SU-DHL-6 (cell line): ENCODE measurements at regions not wholly inside any gene's neighbourhood (a gene's known extent, or its start where the extent isn't known, plus 50 kb on each side); places are given as distances from the start of the nearest gene placed in this dataset.

ENCODE experiments used
- H2AFZ ChIP-seq: fragments of 200-600 bp; sonication (generic); 2 replicates; pipeline ENCODE4 v1.6.1; 2014; ENCODE audit warnings: low read depth, mild to moderate bottlenecking, moderate library complexity, mixed read lengths, antibody characterized with exemption, low read length; ENCODE audit not compliant: severe bottlenecking
- H3F3A ChIP-seq: fragments of 200-600 bp; shearing (Covaris generic); 2 replicates; pipeline ENCODE4 v1.6.0; 2016; ENCODE audit warnings: antibody characterized with exemption, mild to moderate bottlenecking; ENCODE audit not compliant: insufficient read depth
- H3K27ac ChIP-seq: fragments of 200-600 bp; sonication (generic); 2 replicates; pipeline ENCODE4 v1.5.1; 2016; ENCODE audit warnings: low read depth, mild to moderate bottlenecking, low read length, moderate library complexity, mixed read lengths
- H3K27me3 ChIP-seq: fragments of 200-600 bp; sonication (generic), shearing (Covaris generic); 2 replicates; pipeline ENCODE4 v1.6.0; 2014; ENCODE audit warnings: mild to moderate bottlenecking, low read length
- H3K36me3 ChIP-seq: fragments of 200-600 bp; sonication (generic); 2 replicates; pipeline ENCODE4 v1.6.1; 2014; ENCODE audit warnings: mild to moderate bottlenecking, low read length, mixed read lengths
- H3K4me2 ChIP-seq: fragments of 300-600, 200-600 bp; shearing (Covaris generic), sonication (generic); 2 replicates; pipeline ENCODE4 v1.6.0; 2014; ENCODE audit warnings: low read length, low read depth, mild to moderate bottlenecking; ENCODE audit not compliant: poor library complexity, severe bottlenecking
- H3K4me3 ChIP-seq: fragments of 200-600 bp; sonication (generic); 2 replicates; pipeline ENCODE4 v1.5.1; 2014; ENCODE audit warnings: antibody characterized with exemption, low read length, mild to moderate bottlenecking, mixed read lengths; ENCODE audit not compliant: insufficient read depth, poor library complexity, severe bottlenecking
- H3K79me2 ChIP-seq: fragments of 200-600 bp; sonication (generic); 2 replicates; pipeline ENCODE4 v1.6.1; 2014; ENCODE audit warnings: mild to moderate bottlenecking, low read length, moderate library complexity; ENCODE audit not compliant: insufficient read depth
- H3K9ac ChIP-seq: fragments of 200-600 bp; sonication (generic); 2 replicates; pipeline ENCODE4 v1.7.0; 2014; ENCODE audit warnings: mild to moderate bottlenecking, low read length
- H3K9me2 ChIP-seq: fragments of 200-600 bp; sonication (generic); replicated peaks from 2 replicates; pipeline ENCODE4 v1.6.1; 2014; ENCODE audit warnings: low read length; ENCODE audit not compliant: insufficient read depth
- H3K9me3 ChIP-seq: fragments of 200-600 bp; sonication (generic); 2 replicates; pipeline ENCODE4 v1.6.1; 2014; ENCODE audit warnings: low read length, mixed read lengths; ENCODE audit not compliant: insufficient read depth
- H4K20me1 ChIP-seq: fragments of 200-600 bp; sonication (generic); 2 replicates; pipeline ENCODE4 v1.6.1; 2014; ENCODE audit warnings: low read depth, mild to moderate bottlenecking, antibody characterized with exemption, low read length, moderate library complexity, mixed read lengths
- CTCF ChIP-seq: fragments of 200-600 bp; sonication (generic); IDR thresholded peaks from one replicate; pipeline ENCODE4 v1.5.1; 2017; ENCODE audit warnings: antibody characterized with exemption, mild to moderate bottlenecking, low read length, moderate library complexity; ENCODE audit not compliant: insufficient read depth, poor library complexity, severe bottlenecking
- EZH2phosphoT487 ChIP-seq: fragments of 200-600 bp; sonication (generic), shearing (Covaris generic); conservative IDR thresholded peaks from 2 replicates; pipeline ENCODE4 v1.6.1; 2018; ENCODE audit warnings: mild to moderate bottlenecking, antibody characterized with exemption, low read length, moderate library complexity, mixed read lengths

DNA sequence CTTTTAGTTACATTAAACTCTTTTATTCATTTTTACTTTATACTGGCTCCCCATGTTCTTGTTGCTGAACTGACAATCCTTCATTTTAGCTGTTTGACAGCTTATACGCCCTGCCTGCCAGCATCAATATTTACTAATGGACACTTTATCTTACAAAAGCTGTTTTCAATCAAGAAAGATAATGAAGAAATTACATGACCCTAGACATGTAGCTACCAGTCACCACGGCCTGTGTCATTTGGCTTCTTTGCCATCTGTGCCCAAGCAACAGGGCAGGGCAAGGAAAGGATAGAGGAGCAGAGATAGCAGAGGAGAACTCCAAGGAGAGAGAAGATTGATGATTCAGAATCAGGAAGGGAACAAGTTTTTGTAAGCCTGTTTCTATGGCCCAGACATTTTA lies 647.3 kb downstream of the BRINP1 start:
- Histone ChIP-seq H3K36me3 (no peaks in the 10 kb centered on the region), H3K9me2 (no peaks in the 10 kb centered on the region), H4K20me1 (no peaks in the 10 kb centered on the region), H3K79me2 (no peaks in the 10 kb centered on the region), H2AFZ (no peak overlapping the region), H3K9ac (no peak overlapping the region), H3K4me3 (no peak overlapping the region), H3K27ac (no peak overlapping the region), H3K27me3 (no peaks in the 10 kb centered on the region), H3K9me3 (no peaks in the 10 kb centered on the region), H3F3A (no peaks in the 10 kb centered on the region), H3K4me2 (no peak overlapping the region)
- TF ChIP-seq EZH2phosphoT487 (no peak), CTCF (no peak)

DNA sequence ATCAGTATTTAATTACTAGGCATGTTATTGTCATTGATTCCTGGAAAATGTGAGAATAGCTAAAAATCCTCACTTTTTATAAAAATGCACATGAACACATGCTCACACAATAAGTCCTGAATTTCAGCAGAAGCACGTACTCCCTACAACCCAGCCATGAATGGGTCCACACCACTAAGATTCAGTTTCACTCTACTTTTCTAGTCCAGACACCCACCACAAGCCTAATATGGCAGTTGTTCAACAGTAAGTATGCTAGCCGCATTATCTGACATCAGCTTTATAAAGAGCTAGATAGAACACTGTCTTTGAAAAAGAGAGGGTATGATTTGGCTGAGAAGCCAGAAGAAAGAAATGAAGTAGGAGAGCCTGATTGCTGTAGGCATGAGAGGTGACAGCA lies 639.3 kb downstream of the BRINP1 start:
- H4K20me1 ChIP-seq = no peaks in the 10 kb centered on the region
- TF ChIP-seq EZH2phosphoT487 (no peak), CTCF (no peak)
- no peaks in the 10 kb centered on the region for H3K36me3 ChIP-seq
- H2AFZ ChIP-seq = no peak overlapping the region
- no peaks in the 10 kb centered on the region for H3K9me2 ChIP-seq
- no peak overlapping the region for H3K9ac ChIP-seq
- H3K4me3 ChIP-seq = no peak overlapping the region
- H3K9me3 ChIP-seq = no peaks in the 10 kb centered on the region
- no peaks in the 10 kb centered on the region for H3K27me3 ChIP-seq
- no peaks in the 10 kb centered on the region for H3K79me2 ChIP-seq
- H3K27ac ChIP-seq = no peak overlapping the region
- H3F3A ChIP-seq = no peaks in the 10 kb centered on the region
- H3K4me2 ChIP-seq = no peak overlapping the region

- Histone ChIP-seq H3K4me2 (no peak overlapping the region), H3K9me3 (peaks cover 9% of the 10 kb centered on the region; the same call in 1 of the 2 replicates), H3K9me2 (no peaks in the 10 kb centered on the region), H3K79me2 (no peaks in the 10 kb centered on the region), H2AFZ (no peak overlapping the region), H3K36me3 (no peaks in the 10 kb centered on the region), H3K9ac (no peak overlapping the region), H3K4me3 (no peak overlapping the region), H4K20me1 (no peaks in the 10 kb centered on the region), H3K27me3 (no peaks in the 10 kb centered on the region), H3K27ac (no peak overlapping the region), H3F3A (no peaks in the 10 kb centered on the region)
- TF ChIP-seq CTCF = no peak
- TF ChIP-seq EZH2phosphoT487 = no peak
Observed at GRCh38 chr9:118732998-118733397, 636.2 kb downstream of the BRINP1 start.

- Histone ChIP-seq H3K4me2 (no peak overlapping the region), H3K27me3 (no peaks in the 10 kb centered on the region), H2AFZ (no peak overlapping the region), H4K20me1 (no peaks in the 10 kb centered on the region), H3K27ac (no peak overlapping the region), H3K36me3 (no peaks in the 10 kb centered on the region), H3K4me3 (no peak overlapping the region), H3K79me2 (no peaks in the 10 kb centered on the region), H3K9ac (no peak overlapping the region), H3F3A (no peaks in the 10 kb centered on the region), H3K9me3 (peaks cover 9% of the 10 kb centered on the region; the same call in 1 of the 2 replicates), H3K9me2 (no peaks in the 10 kb centered on the region)
- TF ChIP-seq CTCF (no peak), EZH2phosphoT487 (no peak)
Observed at GRCh38 chr9:118734696-118735095, 634.5 kb downstream of the BRINP1 start.
